DOHH2 (cell line): ENCODE measurements at regions not wholly inside any gene's neighbourhood (a gene's known extent, or its start where the extent isn't known, plus 50 kb on each side); places are given as distances from the start of the nearest gene placed in this dataset.

Source experiments
- EZH2phosphoT487 ChIP-seq: fragments of 200-600 bp; sonication (generic); IDR thresholded peaks from 2 replicates; pipeline ENCODE4 v1.6.1; 2017; ENCODE audit warnings: borderline replicate concordance, mild to moderate bottlenecking, antibody characterized with exemption, low read length, moderate library complexity, mixed read lengths
- TF ChIP-seq, protein P1 (sequence below): fragments of 200-600 bp; sonication (generic); IDR thresholded peaks from one replicate; pipeline ENCODE4 v1.5.1; 2014; ENCODE audit warnings: antibody characterized with exemption, mild to moderate bottlenecking, low read depth, low read length; ENCODE audit not compliant: poor library complexity, severe bottlenecking

DNA sequence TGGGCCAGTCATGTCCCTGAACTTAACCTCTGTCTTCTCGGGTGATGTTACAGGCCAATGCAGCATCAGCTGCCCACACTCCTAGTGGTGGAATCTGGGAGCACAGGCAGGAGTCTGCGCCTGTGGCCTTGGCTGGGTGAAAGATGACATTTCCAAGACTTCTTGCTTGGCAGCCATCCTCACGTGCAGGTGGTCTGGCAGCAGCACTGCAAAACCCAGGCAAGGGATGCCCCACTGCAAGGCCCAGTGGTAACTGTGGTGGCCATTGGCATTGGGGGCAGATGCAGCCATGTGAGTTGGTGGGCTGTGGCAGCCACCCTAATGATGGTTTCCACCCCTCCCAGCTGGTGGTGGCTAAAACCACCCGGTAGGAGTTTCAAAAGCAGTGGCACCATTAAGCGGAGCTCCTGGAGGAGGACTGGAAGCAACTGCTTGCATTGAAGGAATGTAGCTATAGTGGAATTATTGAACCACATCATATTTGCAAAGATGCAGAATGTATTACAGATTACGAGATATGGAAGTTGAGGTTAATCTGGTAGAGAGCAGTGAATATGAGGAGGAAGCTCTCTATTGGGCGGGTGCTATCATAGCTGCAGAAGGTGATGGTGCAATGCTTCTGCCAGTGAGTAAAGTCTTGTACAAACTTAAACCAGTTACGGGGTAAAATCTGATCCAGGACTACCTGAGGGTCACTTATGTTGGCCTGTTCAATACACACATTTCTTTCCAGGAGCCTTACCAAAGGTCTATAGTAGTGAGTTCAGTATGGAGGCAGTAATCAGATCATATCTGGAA lies 120.7 kb upstream of the TOP3B start:
- TF ChIP-seq, protein P1, sequence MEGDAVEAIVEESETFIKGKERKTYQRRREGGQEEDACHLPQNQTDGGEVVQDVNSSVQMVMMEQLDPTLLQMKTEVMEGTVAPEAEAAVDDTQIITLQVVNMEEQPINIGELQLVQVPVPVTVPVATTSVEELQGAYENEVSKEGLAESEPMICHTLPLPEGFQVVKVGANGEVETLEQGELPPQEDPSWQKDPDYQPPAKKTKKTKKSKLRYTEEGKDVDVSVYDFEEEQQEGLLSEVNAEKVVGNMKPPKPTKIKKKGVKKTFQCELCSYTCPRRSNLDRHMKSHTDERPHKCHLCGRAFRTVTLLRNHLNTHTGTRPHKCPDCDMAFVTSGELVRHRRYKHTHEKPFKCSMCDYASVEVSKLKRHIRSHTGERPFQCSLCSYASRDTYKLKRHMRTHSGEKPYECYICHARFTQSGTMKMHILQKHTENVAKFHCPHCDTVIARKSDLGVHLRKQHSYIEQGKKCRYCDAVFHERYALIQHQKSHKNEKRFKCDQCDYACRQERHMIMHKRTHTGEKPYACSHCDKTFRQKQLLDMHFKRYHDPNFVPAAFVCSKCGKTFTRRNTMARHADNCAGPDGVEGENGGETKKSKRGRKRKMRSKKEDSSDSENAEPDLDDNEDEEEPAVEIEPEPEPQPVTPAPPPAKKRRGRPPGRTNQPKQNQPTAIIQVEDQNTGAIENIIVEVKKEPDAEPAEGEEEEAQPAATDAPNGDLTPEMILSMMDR: peak; percentile 70
- no peak for TF ChIP-seq EZH2phosphoT487
